H9 (cell line): ENCODE measurements at regions not wholly inside any gene's neighbourhood (a gene's known extent, or its start where the extent isn't known, plus 50 kb on each side); places are given as distances from the start of the nearest gene placed in this dataset.

Experiments
- DNase-seq: peaks from one replicate; pipeline ENCODE4 v3.0.0-alpha.2; 2017
- H2AFZ ChIP-seq: one replicate; pipeline ENCODE4 v1.6.1; 2013; ENCODE audit warnings: mild to moderate bottlenecking, low read length, control low read depth, moderate library complexity
- H2AK5ac ChIP-seq: 2 replicates; pipeline ENCODE4 v1.6.1; 2013; ENCODE audit warnings: low read length, control low read depth, mixed read lengths; ENCODE audit not compliant: insufficient read length
- H2BK120ac ChIP-seq: one replicate; pipeline ENCODE4 v1.6.1; 2013; ENCODE audit warnings: low read depth, mild to moderate bottlenecking, low read length, control low read depth, inconsistent platforms; ENCODE audit not compliant: poor library complexity, severe bottlenecking
- H2BK12ac ChIP-seq: 2 replicates; pipeline ENCODE4 v1.6.1; 2013; ENCODE audit warnings: low read length, control low read depth, mixed read lengths, low read depth; ENCODE audit not compliant: insufficient read length
- H2BK15ac ChIP-seq: 2 replicates; pipeline ENCODE4 v1.6.1; 2013; ENCODE audit warnings: low read depth, low read length, control low read depth
- H2BK20ac ChIP-seq: one replicate; pipeline ENCODE4 v1.6.1; 2013; ENCODE audit warnings: low read depth, mild to moderate bottlenecking, low read length, control low read depth, inconsistent platforms; ENCODE audit not compliant: poor library complexity, severe bottlenecking
- H2BK5ac ChIP-seq: 2 replicates; pipeline ENCODE4 v1.6.1; 2013; ENCODE audit warnings: low read length, control low read depth, mixed read lengths; ENCODE audit not compliant: insufficient read length
- H3K14ac ChIP-seq: 2 replicates; pipeline ENCODE4 v1.6.1; 2013; ENCODE audit warnings: low read length, control low read depth; ENCODE audit not compliant: insufficient read depth
- H3K18ac ChIP-seq: 2 replicates; pipeline ENCODE4 v1.6.1; 2013; ENCODE audit warnings: low read depth, mild to moderate bottlenecking, mixed read lengths, low read length, control low read depth; ENCODE audit not compliant: insufficient read length
- H3K23ac ChIP-seq: 2 replicates; pipeline ENCODE4 v1.6.1; 2013; ENCODE audit warnings: low read length, control low read depth, mixed read lengths, low read depth; ENCODE audit not compliant: insufficient read length
- H3K23me2 ChIP-seq: 2 replicates; pipeline ENCODE4 v1.6.1; 2013; ENCODE audit warnings: low read depth, mild to moderate bottlenecking, mixed read lengths, low read length, control low read depth; ENCODE audit not compliant: insufficient read length, poor library complexity, severe bottlenecking
- H3K27ac ChIP-seq: 2 replicates; pipeline ENCODE4 v1.5.1; 2013; ENCODE audit warnings: low read length, control low read depth, mixed read lengths, low read depth; ENCODE audit not compliant: insufficient read length
- H3K27me3 ChIP-seq: 2 replicates; pipeline ENCODE4 v1.6.1; 2013; ENCODE audit warnings: low read length, control low read depth, inconsistent platforms; ENCODE audit not compliant: insufficient read depth
- H3K4ac ChIP-seq: 2 replicates; pipeline ENCODE4 v1.6.1; 2013; ENCODE audit warnings: low read depth, mild to moderate bottlenecking, control low read depth, inconsistent platforms, low read length, moderate library complexity
- H3K4me1 ChIP-seq: 2 replicates; pipeline ENCODE4 v1.6.1; 2013; ENCODE audit warnings: low read length, control low read depth, inconsistent platforms; ENCODE audit not compliant: insufficient read depth
- H3K4me2 ChIP-seq: 2 replicates; pipeline ENCODE4 v1.6.1; 2013; ENCODE audit warnings: low read length, control low read depth, mixed read lengths; ENCODE audit not compliant: insufficient read length, insufficient read depth
- H3K56ac ChIP-seq: 2 replicates; pipeline ENCODE4 v1.6.1; 2013; ENCODE audit warnings: low read depth, mild to moderate bottlenecking, mixed read lengths, low read length, control low read depth; ENCODE audit not compliant: insufficient read length
- H3K79me1 ChIP-seq: 2 replicates; pipeline ENCODE4 v1.6.1; 2013; ENCODE audit warnings: low read depth, mild to moderate bottlenecking, moderate library complexity, low read length, control low read depth, inconsistent platforms; ENCODE audit not compliant: insufficient read depth, poor library complexity, severe bottlenecking
- H3K79me2 ChIP-seq: 2 replicates; pipeline ENCODE4 v1.6.1; 2013; ENCODE audit warnings: low read length, control low read depth, inconsistent platforms; ENCODE audit not compliant: insufficient read depth
- H3K9ac ChIP-seq: 2 replicates; pipeline ENCODE4 v1.6.1; 2013; ENCODE audit warnings: low read length, control low read depth, mixed read lengths; ENCODE audit not compliant: insufficient read length; ENCODE audit errors: extremely low read depth
- H3K9me3 ChIP-seq: one replicate; pipeline ENCODE4 v1.6.1; 2013; ENCODE audit warnings: low read depth, low read length, inconsistent platforms; ENCODE audit not compliant: control insufficient read depth
- H3T11ph ChIP-seq: one replicate; pipeline ENCODE4 v1.6.1; 2013; ENCODE audit warnings: mild to moderate bottlenecking, low read length, control low read depth, inconsistent platforms
- H4K20me1 ChIP-seq: one replicate; pipeline ENCODE4 v1.6.1; 2013; ENCODE audit not compliant: control insufficient read depth, insufficient read length, insufficient read depth
- H4K5ac ChIP-seq: 2 replicates; pipeline ENCODE4 v1.6.1; 2013; ENCODE audit warnings: low read depth, mild to moderate bottlenecking, mixed read lengths, low read length, control low read depth; ENCODE audit not compliant: insufficient read length
- H4K8ac ChIP-seq: replicated peaks from 2 replicates; pipeline ENCODE4 v1.6.1; 2013; ENCODE audit warnings: low read length, control low read depth, mixed read lengths, low read depth; ENCODE audit not compliant: insufficient read length
- H4K91ac ChIP-seq: 2 replicates; pipeline ENCODE4 v1.6.1; 2013; ENCODE audit warnings: low read depth, mild to moderate bottlenecking, moderate library complexity, mixed read lengths, low read length, control low read depth; ENCODE audit not compliant: insufficient read length
- H3K27ac Mint-ChIP-seq, 3 experiments: 2 replicates in 2 of 3; 3 replicates in 1 of 3; pipeline ENCODE4 v1.8.0; 2020 to 2021; ENCODE audit warnings: mixed read lengths in 3 of 3, mild to moderate bottlenecking in 1 of 3, moderate library complexity in 1 of 3
- H3K27me3 Mint-ChIP-seq: 2 replicates; pipeline ENCODE4 v1.8.0; 2021; ENCODE audit warnings: low read depth, mild to moderate bottlenecking, moderate library complexity, mixed read lengths
- H3K36me3 Mint-ChIP-seq, 3 experiments: 2 replicates in 2 of 3; 3 replicates in 1 of 3; pipeline ENCODE4 v1.8.0; 2020 to 2021; ENCODE audit warnings: low read depth in 3 of 3, mixed read lengths in 3 of 3; ENCODE audit not compliant: insufficient read depth in 1 of 3
- H3K4me1 Mint-ChIP-seq, 2 experiments: 2 replicates each; pipeline ENCODE4 v1.8.0; 2020; ENCODE audit warnings: mixed read lengths in 2 of 2
- H3K4me3 Mint-ChIP-seq, 2 experiments: 2 replicates in 1 of 2; 3 replicates in 1 of 2; pipeline ENCODE4 v1.8.0; 2020 to 2021; ENCODE audit warnings: mild to moderate bottlenecking in 2 of 2, mixed read lengths in 2 of 2, moderate library complexity in 1 of 2
- H3K9me3 Mint-ChIP-seq, 2 experiments: 2 replicates in 1 of 2; 3 replicates in 1 of 2; pipeline ENCODE4 v1.8.0; 2020; ENCODE audit warnings: mild to moderate bottlenecking in 2 of 2, mixed read lengths in 2 of 2, moderate library complexity in 1 of 2
- WGBS: extraction: QIAGEN DNeasy Blood & Tissue Kit; methylation state at CpG from one replicate; pipeline ENCODE4 v1.1.7; 2013; ENCODE audit warnings: missing lambda C conversion rate, low lambda C conversion rate, mixed read lengths; ENCODE audit not compliant: insufficient read length; ENCODE audit errors: extremely low coverage; 5-methylcytosine and 5-hydroxymethylcytosine counted together
- TF ChIP-seq, protein P1 (sequence below): fragments of 200-600 bp; sonication (generic); conservative IDR thresholded peaks from 3 replicates; pipeline ENCODE4 v1.8.0; 2021; ENCODE audit warnings: antibody characterized with exemption, mild to moderate bottlenecking

DNA sequence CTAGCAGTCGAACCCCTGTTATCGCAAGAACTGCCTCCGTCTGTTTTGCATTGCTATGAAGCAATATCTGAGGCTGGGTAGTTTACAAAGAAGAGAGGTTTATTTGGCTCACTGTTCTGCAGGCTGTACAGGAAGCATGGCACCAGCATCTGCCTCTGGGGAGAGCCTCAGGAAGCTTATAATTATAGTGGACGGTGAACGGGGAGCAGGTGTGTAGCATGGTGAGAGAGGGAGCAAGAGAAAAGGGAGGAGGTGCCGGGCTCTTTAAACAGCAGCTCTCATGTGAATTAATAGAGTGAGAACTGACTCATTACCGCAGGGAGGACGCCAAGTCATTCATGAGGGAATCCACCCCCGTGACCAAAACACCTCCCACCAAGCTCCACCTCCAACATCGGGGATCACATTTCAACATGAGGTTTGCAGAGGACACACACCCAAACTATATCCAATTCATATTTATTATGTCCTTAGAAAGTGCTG lies 172.6 kb upstream of the KCNG1 start:
- no peaks in the 10 kb centered on the region for H3K4me1 ChIP-seq
- WGBS, result no CpG with 5 or more reads among the region's 10 CpGs
- H3K4ac ChIP-seq, result no peak overlapping the region
- H3K23me2 ChIP-seq, result no peaks in the 10 kb centered on the region
- Mint-ChIP-seq H3K27me3 (peaks cover 10% of the 10 kb centered on the region), H3K27ac (no peak overlapping the region), H3K4me3 (no peak overlapping the region), H3K9me3 (no peaks in the 10 kb centered on the region), H3K4me1 (peaks cover 2 to 4% of the 10 kb centered on the region in 2 experiments; a peak in 2 of 4 replicates), H3K36me3 (no peaks in the 10 kb centered on the region)
- no peak overlapping the region for H3K9ac ChIP-seq
- H4K5ac ChIP-seq, result no peak overlapping the region
- no peaks in the 10 kb centered on the region for H3K9me3 ChIP-seq
- H2BK12ac ChIP-seq, result no peak overlapping the region
- H4K91ac ChIP-seq, result no peak overlapping the region
- H3K27ac ChIP-seq, result no peak overlapping the region
- H2AK5ac ChIP-seq, result no peak overlapping the region
- no peak overlapping the region for H3K14ac ChIP-seq
- H3K23ac ChIP-seq, result no peak overlapping the region
- no peak overlapping the region for H2AFZ ChIP-seq
- H3K27me3 ChIP-seq, result no peaks in the 10 kb centered on the region
- no peaks in the 10 kb centered on the region for H3K79me2 ChIP-seq
- TF ChIP-seq, protein P1, sequence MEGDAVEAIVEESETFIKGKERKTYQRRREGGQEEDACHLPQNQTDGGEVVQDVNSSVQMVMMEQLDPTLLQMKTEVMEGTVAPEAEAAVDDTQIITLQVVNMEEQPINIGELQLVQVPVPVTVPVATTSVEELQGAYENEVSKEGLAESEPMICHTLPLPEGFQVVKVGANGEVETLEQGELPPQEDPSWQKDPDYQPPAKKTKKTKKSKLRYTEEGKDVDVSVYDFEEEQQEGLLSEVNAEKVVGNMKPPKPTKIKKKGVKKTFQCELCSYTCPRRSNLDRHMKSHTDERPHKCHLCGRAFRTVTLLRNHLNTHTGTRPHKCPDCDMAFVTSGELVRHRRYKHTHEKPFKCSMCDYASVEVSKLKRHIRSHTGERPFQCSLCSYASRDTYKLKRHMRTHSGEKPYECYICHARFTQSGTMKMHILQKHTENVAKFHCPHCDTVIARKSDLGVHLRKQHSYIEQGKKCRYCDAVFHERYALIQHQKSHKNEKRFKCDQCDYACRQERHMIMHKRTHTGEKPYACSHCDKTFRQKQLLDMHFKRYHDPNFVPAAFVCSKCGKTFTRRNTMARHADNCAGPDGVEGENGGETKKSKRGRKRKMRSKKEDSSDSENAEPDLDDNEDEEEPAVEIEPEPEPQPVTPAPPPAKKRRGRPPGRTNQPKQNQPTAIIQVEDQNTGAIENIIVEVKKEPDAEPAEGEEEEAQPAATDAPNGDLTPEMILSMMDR, result no peak
- no peak overlapping the region for H2BK20ac ChIP-seq
- no peaks in the 10 kb centered on the region for H3K79me1 ChIP-seq
- no peaks in the 10 kb centered on the region for H4K20me1 ChIP-seq
- DNase-seq, result no peak
- no peak overlapping the region for H2BK5ac ChIP-seq
- no peak overlapping the region for H4K8ac ChIP-seq
- H3K56ac ChIP-seq, result no peak overlapping the region
- H2BK120ac ChIP-seq, result no peak overlapping the region
- no peak overlapping the region for H3K4me2 ChIP-seq
- H3T11ph ChIP-seq, result no peak overlapping the region
- H3K18ac ChIP-seq, result no peak overlapping the region
- no peak overlapping the region for H2BK15ac ChIP-seq
